Sigmoid colon (tissue), 6 donors: ENCODE measurements at regions not wholly inside any gene's neighbourhood (a gene's known extent, or its start where the extent isn't known, plus 50 kb on each side); places are given as distances from the start of the nearest gene placed in this dataset.

Source experiments
- DNase-seq: peaks from one replicate; pipeline ENCODE4 v3.0.0-alpha.2; 2019
- H3K27ac ChIP-seq, 4 donors: fragments of 200-600 bp; sonication (generic); one replicate each; pipeline ENCODE4 v1.5.1; 2016 to 2019; ENCODE audit warnings: mild to moderate bottlenecking in 1 of 4
- H3K27me3 ChIP-seq, 3 donors: fragments of 200-600 bp; sonication (generic); one replicate each; pipeline ENCODE4 v1.5.1; 2019; ENCODE audit warnings: mild to moderate bottlenecking in 1 of 3
- H3K36me3 ChIP-seq, 4 donors: fragments of 200-600 bp; sonication (generic); one replicate each; pipeline ENCODE4 v1.5.1; 2016 to 2019
- H3K4me1 ChIP-seq, 4 donors: fragments of 200-600 bp; sonication (generic); one replicate each; pipeline ENCODE4 v1.5.1; 2017 to 2019
- H3K4me3 ChIP-seq, 4 donors: fragments of 200-600 bp; sonication (generic); one replicate each; pipeline ENCODE4 v1.5.1; 2017 to 2019; ENCODE audit warnings: mild to moderate bottlenecking in 2 of 4, moderate library complexity in 1 of 4
- H3K9me3 ChIP-seq, 4 donors: fragments of 200-600 bp in 3 of 4; sonication (generic) in 3 of 4; one replicate each; pipeline versions ENCODE4 v1.5.1 to v1.6.1; 2013 to 2019
- EP300 ChIP-seq, 4 donors: sonication (generic); formaldehyde crosslinking; IDR thresholded peaks; one replicate each; pipeline ENCODE4 v1.6.1; 2017; ENCODE audit warnings: antibody characterized with exemption in 4 of 4
- POLR2A ChIP-seq, 2 donors: fragments of 450-650 bp; IDR thresholded peaks; one replicate each; pipeline ENCODE4 v1.6.1; 2016; ENCODE audit warnings: antibody characterized with exemption in 2 of 2, mild to moderate bottlenecking in 2 of 2, moderate library complexity in 2 of 2
- POLR2AphosphoS5 ChIP-seq, 4 donors: sonication (generic); formaldehyde crosslinking; IDR thresholded peaks; one replicate each; pipeline ENCODE4 v1.6.1; 2017; ENCODE audit warnings: antibody characterized with exemption in 4 of 4
- WGBS, 2 donors: extraction: QIAGEN DNeasy Blood & Tissue Kit; methylation state at CpG; one replicate each; pipeline ENCODE4 v1.1.7; 2013; 5-methylcytosine and 5-hydroxymethylcytosine counted together
- intact Hi-C: fragments of 100-400 bp; cut with DNase I; formaldehyde crosslinking; loops from one replicate; pipeline ENCODE4 v1.15.1; 2023
- TF ChIP-seq, protein P1 (sequence below), 4 experiments: fragments of 450-650 bp in 3 of 4; fragments of 200-600 bp in 1 of 4; IDR thresholded peaks; one replicate each; pipeline ENCODE4 v1.5.1; 2016 to 2019; ENCODE audit warnings: antibody characterized with exemption in 4 of 4, mild to moderate bottlenecking in 3 of 4, moderate library complexity in 2 of 4
- donor health status: healthy with polysubstance abuse.
- donor health status: healthy.

DNA sequence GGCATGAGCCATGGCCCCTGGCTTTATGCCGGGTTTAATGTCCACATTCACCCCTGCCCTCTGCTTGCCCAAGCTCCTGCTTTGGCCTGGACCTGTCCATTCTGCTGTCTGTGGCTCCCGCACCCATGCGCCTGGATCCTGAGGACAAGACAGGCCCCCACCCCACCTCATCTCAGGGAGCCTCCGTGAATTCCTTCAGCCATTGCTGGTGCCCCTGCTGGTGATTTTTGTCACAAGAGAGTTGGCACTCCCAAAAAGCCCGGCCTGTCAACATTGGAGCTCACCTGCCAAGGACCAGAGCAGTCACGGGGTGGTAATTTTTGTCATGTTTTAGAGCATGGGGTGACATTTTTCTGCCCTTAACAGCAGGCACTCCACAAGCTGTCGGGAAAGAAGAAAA, 127.5 kb upstream of the PLXNA4 start:
- intact Hi-C loops: no loop called here
- 89% methylated on average over 7 of the region's 7 CpGs for WGBS, 2 donors
- H3K4me3 ChIP-seq: no peak overlapping the region

DNA sequence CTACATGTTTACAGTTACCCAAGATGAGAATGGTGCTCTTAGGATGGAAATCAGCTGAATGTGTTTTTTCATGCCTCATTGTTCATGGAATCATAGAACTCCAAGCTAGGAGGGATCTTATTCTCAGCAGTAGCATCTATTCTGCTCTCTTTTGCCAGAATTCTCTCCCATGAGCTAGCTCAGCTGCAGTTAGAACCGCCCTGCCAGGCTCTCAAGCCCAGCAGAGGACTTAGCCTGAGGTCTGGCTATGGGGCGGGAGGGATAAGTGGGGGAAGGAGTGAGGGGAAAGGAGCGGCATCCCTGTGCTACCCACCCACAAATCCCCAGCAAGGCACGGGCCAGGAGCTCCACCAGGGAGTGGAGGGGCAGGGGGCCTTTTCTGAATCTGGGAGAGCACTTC, 120.7 kb upstream of the PLXNA4 start:
- Histone ChIP-seq H3K4me3 (no peak overlapping the region), H3K36me3 (no peaks in the 10 kb centered on the region), H3K4me1 (no peaks in the 10 kb centered on the region), H3K9me3 (no peaks in the 10 kb centered on the region), H3K27me3 (no peaks in the 10 kb centered on the region), H3K27ac (no peak overlapping the region)
- TF ChIP-seq EP300 (IDR thresholded peaks at IDR 0.05) (no peak), POLR2A (IDR thresholded peaks at IDR 0.05) (no peak)
- intact Hi-C loops: no loop called here
- DNase-seq: no peak
- WGBS, 2 donors: 50 to 54% methylated on average over 4 of the region's 4 CpGs

More for the DNA sequence above, 127.5 kb upstream of the PLXNA4 start:
- Histone ChIP-seq H3K27me3 (no peaks in the 10 kb centered on the region), H3K36me3 (no peaks in the 10 kb centered on the region), H3K27ac (no peak overlapping the region), H3K4me1 (no peaks in the 10 kb centered on the region), H3K9me3 (no peaks in the 10 kb centered on the region)
- no peak for DNase-seq
- TF ChIP-seq POLR2AphosphoS5 (IDR thresholded peaks at IDR 0.05) (no peak), EP300 (IDR thresholded peaks at IDR 0.05) (no peak), POLR2A (IDR thresholded peaks at IDR 0.05) (no peak)
- TF ChIP-seq, protein P1, sequence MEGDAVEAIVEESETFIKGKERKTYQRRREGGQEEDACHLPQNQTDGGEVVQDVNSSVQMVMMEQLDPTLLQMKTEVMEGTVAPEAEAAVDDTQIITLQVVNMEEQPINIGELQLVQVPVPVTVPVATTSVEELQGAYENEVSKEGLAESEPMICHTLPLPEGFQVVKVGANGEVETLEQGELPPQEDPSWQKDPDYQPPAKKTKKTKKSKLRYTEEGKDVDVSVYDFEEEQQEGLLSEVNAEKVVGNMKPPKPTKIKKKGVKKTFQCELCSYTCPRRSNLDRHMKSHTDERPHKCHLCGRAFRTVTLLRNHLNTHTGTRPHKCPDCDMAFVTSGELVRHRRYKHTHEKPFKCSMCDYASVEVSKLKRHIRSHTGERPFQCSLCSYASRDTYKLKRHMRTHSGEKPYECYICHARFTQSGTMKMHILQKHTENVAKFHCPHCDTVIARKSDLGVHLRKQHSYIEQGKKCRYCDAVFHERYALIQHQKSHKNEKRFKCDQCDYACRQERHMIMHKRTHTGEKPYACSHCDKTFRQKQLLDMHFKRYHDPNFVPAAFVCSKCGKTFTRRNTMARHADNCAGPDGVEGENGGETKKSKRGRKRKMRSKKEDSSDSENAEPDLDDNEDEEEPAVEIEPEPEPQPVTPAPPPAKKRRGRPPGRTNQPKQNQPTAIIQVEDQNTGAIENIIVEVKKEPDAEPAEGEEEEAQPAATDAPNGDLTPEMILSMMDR (IDR thresholded peaks at IDR 0.05): no peak

- H3K4me1 ChIP-seq: no peaks in the 10 kb centered on the region
- H3K4me3 ChIP-seq: no peak overlapping the region
- TF ChIP-seq, protein P1 (IDR thresholded peaks at IDR 0.05): no peak
- no peak for TF ChIP-seq POLR2AphosphoS5 (IDR thresholded peaks at IDR 0.05)
- TF ChIP-seq POLR2A (IDR thresholded peaks at IDR 0.05): no peak
- TF ChIP-seq EP300 (IDR thresholded peaks at IDR 0.05): no peak
- H3K9me3 ChIP-seq: no peaks in the 10 kb centered on the region
- H3K27ac ChIP-seq: no peak overlapping the region
- intact Hi-C loops: no loop called here
- no peak for DNase-seq
- no peaks in the 10 kb centered on the region for H3K36me3 ChIP-seq
- no peaks in the 10 kb centered on the region for H3K27me3 ChIP-seq
- WGBS, 2 donors: 81 to 82% methylated on average over 5 of the region's 5 CpGs
These were observed 120.1 kb upstream of the PLXNA4 start for GRCh38 chr7:132696332-132696731.

DNA sequence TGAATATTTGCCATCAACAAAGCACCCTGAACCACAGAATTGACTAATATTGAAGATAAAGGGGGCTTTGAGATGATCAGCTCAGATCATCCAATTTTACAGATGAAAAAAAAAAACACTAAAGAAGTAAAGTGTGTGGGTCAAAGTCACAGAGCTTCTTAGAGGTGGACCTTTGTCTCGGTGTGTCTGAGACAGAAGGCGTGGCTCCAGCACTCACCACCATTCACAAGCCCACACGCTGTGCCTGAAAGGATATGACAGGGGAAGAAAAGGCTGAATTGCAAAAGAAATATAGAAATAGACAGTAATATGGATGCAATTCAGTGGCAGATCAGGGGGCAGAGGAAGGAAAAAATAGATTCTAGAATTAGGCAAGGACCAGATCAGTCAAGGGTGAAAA, 114.9 kb upstream of the PLXNA4 start:
- DNase-seq: no peak
- no peak overlapping the region for H3K27ac ChIP-seq
- H3K27me3 ChIP-seq: no peaks in the 10 kb centered on the region
- no peak overlapping the region for H3K4me3 ChIP-seq
- H3K36me3 ChIP-seq: no peaks in the 10 kb centered on the region
- intact Hi-C loops: no loop called here
- no peak for TF ChIP-seq POLR2AphosphoS5 (IDR thresholded peaks at IDR 0.05)
- no peak for TF ChIP-seq EP300 (IDR thresholded peaks at IDR 0.05)
- no peak for TF ChIP-seq POLR2A (IDR thresholded peaks at IDR 0.05)
- TF ChIP-seq, protein P1 (IDR thresholded peaks at IDR 0.05): no peak
- H3K9me3 ChIP-seq: no peaks in the 10 kb centered on the region
- no peaks in the 10 kb centered on the region for H3K4me1 ChIP-seq
- 35 to 79% methylated on average over 3 of the region's 3 CpGs for WGBS, 2 donors

GRCh38 chr7:132690174-132690573, 113.9 kb upstream of the PLXNA4 start:
- Histone ChIP-seq H3K4me1 (no peaks in the 10 kb centered on the region), H3K9me3 (no peaks in the 10 kb centered on the region), H3K4me3 (no peak overlapping the region), H3K27me3 (no peaks in the 10 kb centered on the region), H3K36me3 (no peaks in the 10 kb centered on the region), H3K27ac (no peak overlapping the region)
- 93 to 96% methylated on average over 10 of the region's 10 CpGs for WGBS, 2 donors
- no peak for DNase-seq
- intact Hi-C loops: no loop called here
- no peak for TF ChIP-seq POLR2AphosphoS5 (IDR thresholded peaks at IDR 0.05)
- TF ChIP-seq EP300 (IDR thresholded peaks at IDR 0.05): no peak
- no peak for TF ChIP-seq POLR2A (IDR thresholded peaks at IDR 0.05)
- TF ChIP-seq, protein P1 (IDR thresholded peaks at IDR 0.05): no peak
